Glomerular endothelial cell (primary cell): ENCODE measurements at regions not wholly inside any gene's neighbourhood (a gene's known extent, or its start where the extent isn't known, plus 50 kb on each side); places are given as distances from the start of the nearest gene placed in this dataset.
A peak's percentile ranks its signal among the peaks of the same experiment; 100 is the strongest.
"Not testable (repeated sequence)": the region's sequence is repeated elsewhere in the genome, so short reads cannot be mapped to it uniquely, and the experiment has no call there.

Experiments
- DNase-seq: peaks from one replicate; pipeline ENCODE4 v3.0.0-alpha.2; 2011; ENCODE audit warnings: low read depth, low spot score; ENCODE audit errors: extremely low read depth

DNA sequence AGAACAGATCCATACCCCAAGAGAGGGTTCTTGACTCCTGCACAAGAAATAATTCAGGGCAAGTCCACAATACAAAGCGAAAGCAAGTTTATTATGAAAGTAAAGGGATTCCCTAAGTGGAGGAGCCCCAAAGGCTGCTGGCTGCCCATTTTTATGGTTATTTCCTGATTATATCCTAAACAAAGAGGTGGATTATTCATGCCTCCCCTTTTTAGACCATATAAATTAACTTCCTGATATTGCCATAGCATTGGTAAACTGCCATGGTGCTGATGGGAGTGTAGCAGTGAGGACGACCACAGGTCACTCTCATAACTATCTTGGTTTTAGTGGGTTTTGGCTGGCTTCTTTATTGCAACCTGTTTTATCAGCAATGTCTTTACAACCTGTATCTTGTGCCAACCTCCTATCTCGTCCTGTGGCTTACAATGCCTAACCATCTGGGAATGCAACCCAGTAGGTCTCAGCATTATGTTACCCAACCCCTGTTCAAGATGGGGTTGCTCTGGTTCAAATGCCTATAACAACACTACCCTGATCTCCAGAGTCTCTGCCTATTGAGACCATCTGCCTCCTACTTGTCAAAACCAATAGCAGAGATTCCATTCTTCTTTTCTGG is 154.4 kb upstream of the GRAMD2B start:
- no peak for DNase-seq

DNA sequence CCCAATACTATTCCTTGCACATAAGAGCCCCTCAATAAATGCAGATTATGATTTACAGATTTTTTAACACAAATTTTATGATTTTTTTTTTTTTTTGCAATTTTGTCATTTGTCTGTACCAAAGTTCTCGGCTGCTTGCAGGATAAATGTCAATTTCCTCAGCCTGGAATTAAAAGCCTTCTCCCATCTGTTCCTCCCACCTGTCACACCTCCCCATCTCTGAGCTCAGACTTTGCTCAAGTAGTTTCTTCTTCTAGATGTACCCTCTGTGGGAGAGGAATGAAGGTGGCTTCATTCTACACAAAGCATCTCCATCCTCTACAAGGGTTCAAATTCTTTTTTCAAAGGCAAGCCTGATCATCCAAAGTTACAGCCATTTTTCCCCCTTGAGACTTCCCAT is 153.7 kb upstream of the GRAMD2B start:
- no peak for DNase-seq

DNA sequence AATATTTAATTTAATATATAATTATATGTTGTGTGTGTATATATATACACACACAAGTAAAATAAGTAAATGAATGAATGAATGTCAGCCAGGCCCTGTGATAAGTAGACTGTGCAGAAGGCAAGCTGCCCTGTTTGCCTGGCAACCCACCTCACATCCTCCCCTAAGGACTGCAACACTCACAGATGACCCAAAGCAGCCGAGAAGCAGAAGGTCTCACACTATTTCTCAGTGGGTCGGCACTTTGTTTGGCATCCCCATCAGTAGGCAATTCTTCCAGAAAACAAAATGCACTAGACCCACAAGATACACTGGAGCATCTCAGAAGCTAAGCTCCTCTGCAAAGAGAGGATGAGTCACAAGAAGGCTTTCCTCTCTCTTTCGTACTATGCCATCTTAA is 152.1 kb upstream of the GRAMD2B start:
- DNase-seq: no peak

DNA sequence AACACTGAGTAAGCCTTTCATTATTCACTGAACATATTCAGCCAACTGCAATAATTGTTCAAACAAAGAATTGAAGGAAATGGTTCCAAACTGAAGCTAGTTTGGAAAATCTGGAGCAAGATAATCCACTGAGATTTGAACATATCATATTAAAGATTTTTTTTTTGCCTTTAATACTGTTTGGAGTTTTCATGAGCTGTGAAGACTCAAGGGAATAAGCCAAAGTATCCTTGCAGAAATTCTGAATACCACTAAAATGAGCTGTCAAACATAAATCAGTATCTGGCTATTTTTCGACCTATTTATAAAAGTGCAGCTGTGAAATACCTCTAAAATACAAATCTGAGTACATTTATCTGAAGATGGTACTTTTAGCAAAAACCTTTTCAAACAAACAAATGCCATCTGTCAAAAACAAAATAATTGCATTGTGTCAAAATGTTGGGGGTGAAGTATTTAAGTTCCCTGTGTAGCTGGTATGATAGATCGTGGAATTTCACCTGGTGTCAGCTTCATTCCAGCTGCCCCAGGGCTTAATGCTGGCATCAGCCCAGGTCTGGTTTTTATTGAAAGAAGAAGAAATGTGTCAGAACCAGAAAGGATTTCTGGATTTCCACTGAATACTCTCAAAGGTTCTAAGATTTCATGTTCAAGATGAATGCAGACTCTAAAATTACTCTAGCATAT is 149.0 kb upstream of the GRAMD2B start:
- no peak for DNase-seq

DNA sequence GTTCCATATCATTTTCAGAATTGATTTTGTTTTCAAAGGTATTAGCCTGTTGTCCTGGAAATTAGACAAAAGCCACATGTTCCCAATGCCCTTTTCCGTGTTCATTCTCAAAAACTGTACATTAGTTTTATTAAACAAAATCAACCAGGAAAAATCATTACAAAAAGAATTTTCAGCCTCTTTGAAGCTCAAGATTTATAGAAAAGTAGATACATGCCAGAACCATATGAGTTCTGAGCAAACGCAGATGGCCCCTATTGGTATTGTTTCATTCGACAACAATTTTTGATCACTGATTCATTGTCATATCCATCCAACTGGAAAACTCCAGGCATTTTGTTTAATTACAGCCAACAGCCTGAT is 148.5 kb upstream of the GRAMD2B start:
- DNase-seq: no peak

DNA sequence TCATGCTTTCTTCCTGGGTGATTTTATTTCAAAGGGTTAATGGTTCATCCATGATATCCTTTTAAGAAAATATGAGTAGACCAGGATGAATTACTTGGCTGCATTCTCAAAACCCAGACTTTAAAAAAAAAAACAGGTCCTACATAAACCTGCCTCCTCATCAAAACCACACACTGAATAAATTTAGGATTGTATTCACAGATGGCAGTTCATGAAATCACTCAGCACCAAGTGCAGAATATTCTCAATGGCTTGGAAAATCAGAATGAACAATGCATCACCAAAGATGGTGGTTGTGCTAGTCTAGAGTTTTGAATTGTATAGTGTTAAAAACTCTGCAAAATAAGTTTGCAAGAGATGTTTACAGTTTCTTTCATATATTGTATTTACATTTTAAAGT is 145.4 kb upstream of the GRAMD2B start:
- no peak for DNase-seq

DNA sequence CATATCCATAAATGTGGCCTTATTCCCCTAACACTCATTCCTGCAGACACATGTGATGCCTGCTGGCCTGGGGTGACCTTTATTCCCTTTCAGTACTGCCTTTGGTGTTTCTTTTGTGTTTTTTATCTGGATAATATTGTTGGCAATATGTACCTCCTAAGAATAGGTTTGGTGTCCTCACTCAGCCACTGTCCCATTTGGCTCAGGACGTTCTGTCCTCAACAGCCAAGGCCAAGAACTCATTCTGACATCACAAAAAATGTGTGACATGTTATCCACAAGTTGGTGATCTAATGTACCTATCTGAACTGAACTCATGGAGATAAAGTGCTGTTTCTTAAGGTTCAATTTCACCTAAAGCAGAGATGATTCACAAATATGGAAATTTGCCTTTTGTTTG is 142.9 kb upstream of the GRAMD2B start:
- DNase-seq: no peak

DNA sequence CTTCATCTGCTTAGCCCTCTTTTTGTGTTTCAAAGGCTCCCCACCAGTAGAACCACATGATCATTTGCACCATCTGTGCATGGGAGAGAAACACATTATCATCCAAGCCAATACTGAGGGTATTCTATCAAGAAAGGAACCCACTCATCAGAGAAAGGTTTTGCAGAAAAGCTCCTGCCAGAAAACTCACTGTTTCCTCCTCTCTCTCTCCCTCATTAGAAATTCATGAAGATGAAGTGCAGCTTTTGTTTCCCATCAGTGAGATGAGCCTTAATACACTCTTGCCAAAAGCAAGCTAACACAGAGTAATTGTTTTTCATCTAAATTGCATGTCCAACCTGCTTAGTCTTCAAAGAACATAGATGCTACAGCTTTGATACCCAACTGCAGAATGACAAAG is 142.4 kb upstream of the GRAMD2B start:
- no peak for DNase-seq

DNA sequence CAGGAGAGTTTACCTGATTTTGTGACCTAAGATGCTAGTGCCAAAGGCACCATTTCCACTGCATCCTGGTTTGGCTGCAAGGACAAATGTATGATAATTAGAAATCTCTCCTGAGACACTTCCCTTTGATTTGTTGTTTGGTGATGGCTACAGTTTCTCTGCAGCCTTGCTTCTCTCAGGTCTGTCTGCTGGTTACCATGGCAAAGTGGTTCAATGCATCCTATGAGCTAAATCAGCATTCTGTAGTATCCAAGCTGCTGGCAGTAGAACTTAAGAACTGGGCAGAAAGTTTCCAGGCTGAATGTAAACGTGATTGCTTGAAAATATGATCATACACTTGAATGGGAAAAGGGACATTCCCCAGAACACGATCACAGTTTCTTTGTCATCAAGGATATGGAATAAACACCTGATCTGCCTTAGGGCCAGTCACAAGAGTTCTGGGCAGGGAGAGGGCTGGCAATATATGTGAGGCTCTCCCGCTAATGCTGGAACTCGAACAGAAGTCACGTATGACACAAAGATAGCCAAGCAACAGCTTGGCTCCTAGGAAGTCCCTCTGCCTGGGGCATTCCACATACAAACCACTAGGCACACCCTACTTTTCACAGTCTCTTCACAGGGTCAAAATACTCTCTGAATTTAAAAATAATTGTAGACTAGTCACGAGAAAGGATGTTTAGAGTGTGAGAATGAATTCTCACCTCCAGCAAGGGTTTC is 138.1 kb upstream of the GRAMD2B start:
- DNase-seq: no peak

DNA sequence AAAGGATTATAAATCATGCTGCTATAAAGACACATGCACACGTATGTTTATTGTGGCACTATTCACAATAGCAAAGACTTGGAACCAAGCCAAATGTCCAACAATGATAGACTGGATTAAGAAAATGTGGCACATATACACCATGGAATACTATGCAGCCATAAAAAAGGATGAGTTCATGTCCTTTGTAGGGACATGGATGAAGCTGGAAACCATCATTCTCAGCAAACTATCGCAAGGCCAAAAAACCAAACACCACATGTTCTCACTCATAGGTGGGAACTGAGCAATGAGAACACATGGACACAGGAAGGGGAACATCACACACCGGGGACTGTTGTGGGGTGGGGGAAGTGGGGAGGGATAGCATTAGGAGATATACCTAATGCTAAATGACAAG is 127.1 kb upstream of the GRAMD2B start:
- DNase-seq: not testable (repeated sequence)

DNA sequence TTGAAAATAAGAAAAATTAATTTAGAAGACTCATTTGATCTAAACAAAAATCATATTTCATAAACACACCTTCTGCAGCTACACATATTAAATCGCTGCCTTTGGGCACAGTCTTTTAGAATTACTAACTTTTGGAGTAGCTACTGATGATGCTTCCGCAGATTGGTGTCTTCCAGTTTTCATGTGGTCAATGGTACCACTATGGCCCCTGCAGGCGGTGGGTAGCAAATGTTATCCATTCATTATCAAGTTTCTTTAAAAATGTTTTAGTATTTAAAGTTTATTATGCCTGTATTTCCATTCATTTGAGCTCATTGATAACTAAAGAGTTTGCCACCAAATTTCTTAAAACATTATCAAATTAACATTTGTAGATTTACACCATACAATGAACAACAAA is 122.9 kb upstream of the GRAMD2B start:
- no peak for DNase-seq

DNA sequence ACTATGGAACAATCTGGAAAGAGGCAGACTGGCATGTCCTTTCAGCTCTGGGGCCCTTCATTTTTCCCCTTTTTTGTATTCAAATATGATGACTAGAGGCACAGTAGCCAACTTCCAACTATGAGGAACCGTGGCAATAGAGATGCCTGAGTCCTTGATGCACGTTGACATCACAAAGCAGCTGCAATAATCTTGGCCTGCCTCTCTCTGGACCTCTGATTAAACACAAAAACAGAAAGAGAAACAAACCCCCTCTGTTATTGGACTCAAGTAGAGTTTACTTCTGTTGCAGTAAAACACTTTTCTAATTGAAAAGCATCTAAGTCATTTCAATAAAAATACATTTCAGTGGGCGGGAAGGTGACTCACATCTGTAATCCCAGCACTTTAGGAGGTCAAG is 122.2 kb upstream of the GRAMD2B start:
- no peak for DNase-seq

DNA sequence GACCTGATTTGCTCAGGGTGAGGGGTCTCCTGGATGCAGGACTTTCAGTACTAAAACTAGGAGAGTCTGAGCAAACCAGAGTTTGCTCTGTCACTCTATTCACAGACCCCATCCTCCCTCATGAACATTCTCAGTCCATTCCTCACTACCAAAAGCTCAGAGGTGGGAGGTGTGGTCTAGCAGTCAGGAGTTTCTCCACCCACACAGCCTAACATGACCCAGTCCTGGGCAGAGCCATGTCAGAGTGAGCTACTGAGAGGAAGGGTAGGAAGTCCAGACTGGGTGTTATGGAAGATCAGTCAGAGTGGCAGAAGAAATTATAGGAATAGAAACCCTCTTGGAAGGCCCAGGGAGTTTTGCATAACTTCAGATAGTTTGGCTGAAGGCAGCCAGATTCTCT is 113.3 kb upstream of the GRAMD2B start:
- no peak for DNase-seq

DNA sequence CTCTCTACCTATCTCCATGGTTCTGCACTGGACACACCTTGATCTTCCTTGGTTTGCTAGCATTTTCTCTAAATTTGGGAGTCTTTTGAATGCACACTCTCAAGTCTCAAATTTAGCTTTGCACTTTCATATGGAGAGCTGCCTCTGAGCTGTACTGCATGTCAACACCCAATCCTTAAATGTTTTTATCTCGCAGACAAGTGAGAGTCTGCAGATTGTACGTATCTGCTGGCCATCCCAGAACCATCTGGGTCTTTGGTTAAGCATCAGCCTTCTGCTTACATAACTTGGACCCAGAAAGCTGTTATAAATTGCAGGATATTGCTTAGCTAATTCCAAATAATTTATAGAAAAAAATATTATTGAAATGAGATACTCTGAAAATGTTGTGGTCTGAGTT is 111.4 kb upstream of the GRAMD2B start:
- no peak for DNase-seq

DNA sequence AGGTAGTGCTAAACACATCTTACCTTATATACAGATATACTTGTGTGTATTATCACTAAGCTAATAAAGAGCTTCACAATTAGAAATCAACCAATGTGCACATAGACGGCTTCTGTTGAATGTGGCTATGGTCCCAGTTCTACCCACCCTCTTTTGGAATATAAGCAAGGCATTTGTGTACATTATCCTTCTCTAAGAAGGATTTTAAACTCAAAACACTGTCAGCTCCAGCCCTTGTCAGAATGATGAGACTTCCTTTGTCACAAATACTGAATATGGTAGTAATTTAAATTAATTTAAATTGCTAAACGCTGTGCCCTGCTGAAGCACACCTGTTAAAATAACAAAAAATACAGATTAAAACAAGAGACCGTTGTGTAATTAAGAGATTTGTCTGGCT is 107.9 kb upstream of the GRAMD2B start:
- no peak for DNase-seq

DNA sequence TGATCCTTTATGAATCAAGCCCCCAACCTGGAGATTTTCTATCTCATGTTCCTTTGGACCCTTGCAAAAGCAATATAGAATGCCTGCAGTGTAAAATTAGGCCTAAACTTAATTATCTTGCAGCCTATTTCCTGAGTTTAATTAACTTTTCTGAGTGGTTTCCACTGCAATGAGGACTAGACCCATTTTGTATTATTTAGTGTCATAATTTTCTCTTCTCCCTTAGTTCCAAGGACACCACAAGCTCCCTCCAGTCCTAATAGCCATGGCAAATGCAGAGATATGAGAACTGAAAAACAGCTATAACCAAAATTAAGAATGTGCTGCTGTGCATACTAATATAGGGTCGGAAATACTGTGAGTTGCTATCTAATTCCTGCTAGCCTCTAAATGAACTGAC is 90.9 kb upstream of the GRAMD2B start:
- DNase-seq: no peak

DNA sequence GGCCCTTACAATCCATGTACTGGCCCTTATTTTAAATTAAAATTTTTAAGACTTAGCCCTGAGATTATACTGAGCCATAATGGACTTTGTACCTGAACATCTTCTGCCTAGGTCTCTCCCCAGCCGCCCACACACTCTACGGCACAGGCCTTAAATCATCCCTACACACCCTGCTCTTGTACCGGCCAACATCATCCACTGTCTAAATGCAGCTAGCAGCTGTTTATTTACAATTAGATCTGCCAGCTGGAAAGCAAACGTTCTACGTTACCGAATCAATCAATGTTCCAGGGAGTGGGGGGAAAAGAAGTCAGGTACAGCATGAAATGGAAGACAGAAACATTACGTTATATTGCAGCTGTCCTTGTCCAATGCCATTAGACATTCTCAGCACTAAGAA is 88.4 kb upstream of the GRAMD2B start:
- no peak for DNase-seq

DNA sequence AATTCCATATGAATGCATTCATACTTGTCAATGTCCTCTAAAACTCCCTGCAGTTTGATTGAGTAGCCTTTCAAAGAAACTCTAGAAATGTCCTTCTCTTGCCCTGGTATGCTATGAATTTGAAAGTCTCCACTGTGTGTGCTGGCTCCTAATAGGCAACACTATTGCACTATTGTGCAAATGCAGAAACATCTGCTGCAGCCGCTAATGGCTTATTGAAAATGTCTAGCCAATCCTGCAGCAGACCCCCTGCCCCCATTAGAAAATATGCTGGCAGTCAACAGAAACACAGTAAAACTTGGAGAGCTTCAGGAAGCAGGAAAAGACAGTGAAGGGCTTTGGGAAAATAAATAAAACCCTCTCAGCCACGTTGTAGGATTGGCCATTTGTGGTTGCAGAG is 87.3 kb upstream of the GRAMD2B start:
- no peak for DNase-seq

DNA sequence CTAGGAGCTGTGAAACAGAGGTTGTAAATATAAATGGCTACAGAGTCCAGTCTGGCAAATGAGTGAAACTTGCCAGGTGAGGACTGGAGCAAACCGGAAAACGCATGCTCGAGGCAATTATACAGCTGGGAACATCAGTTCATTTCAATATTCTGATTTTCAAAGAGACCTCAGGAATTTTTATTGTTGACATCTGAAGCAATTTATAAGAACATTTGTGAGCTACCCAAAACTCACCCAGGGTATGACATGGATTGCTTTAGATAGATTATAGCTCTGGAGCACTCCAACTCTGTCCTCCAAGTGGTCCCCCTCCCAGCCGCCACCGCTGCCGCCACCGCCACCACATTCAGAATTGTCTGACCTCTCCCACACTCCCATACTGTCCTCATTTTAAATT is 84.6 kb upstream of the GRAMD2B start:
- DNase-seq: no peak

DNA sequence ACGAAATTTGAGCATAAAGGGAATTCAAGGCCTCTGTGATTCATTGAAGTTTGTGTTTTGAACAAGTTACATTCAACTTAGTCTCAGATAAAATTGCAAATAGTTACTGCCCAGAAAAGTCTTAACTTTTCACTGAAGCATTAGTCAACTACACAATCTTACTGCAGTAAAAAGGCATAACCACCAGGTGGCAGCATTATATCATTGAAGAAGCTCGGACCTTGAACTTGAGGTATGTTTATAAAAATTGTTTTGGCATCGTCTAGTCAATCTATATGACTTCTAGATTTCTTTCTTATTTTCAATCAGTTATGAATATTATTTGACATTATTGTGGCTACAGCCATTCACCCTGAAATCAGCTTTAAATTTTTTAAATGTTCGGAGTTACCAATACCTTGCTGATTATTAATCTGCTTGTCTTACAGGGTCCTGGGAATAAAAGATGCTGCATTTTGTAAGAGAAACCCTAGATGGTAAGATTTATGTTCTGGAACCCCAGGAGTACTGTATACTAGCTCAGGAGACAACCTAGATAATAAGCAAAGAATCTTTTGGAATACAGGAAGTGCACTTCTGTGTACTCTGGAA is 83.9 kb upstream of the GRAMD2B start:
- peak; percentile 47 for DNase-seq

DNA sequence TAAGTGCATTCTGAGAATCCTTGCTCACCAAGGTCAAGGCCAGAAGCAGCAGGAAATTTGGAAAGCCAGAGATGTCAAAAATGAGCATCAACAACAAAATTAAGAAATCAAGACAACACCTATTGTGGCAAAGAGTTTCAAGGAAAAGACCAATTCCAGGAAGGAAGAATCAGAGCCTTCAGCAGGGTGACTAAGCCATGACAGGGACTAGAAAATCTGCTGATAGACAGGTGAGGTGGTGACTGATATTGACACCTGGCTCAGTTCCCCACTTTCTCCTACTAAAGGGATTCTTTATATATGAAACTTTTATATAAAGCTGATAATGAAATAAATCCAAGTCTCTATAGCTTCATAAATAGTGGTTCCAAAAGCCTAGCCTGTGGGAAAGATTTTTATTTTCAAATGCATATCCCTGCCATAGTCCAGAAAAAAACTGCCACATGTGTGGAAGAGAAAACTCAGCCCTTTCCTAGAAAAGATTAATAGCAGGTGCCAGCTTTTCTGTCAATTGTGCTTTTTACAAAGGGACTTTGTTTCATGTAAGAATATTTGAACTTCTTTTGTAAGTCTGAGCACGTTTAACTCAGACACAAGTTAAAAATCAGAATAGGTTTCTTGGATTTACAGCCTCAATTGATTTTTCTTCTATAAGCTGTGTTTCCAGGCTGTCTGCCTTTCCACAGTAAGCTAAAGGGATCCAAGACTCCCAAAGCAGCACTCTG is 81.1 kb upstream of the GRAMD2B start:
- no peak for DNase-seq
